IMR-90 (cell line): ENCODE measurements at regions not wholly inside any gene's neighbourhood (a gene's known extent, or its start where the extent isn't known, plus 50 kb on each side); places are given as distances from the start of the nearest gene placed in this dataset.

Experiments used
- ATAC-seq: fragments of 200-7000 bp; cut with Tn5 transposase; 2 replicates; pipeline ENCODE4 v1.9.1; 2020; ENCODE audit warnings: low read depth, mild to moderate bottlenecking, moderate library complexity
- BruUV-seq: library from RNA; stranded (reverse); fragments of 400-500 nt; replicated peaks from 2 replicates; lab custom pipeline; 2021; lab: Mats Ljungman, UMichigan
- CTCF ChIA-PET: fragments of 300-600 bp; formaldehyde crosslinking; extraction: SDS; loops from one replicate; lab custom pipeline; 2021; ENCODE audit warnings: antibody characterized with exemption; lab: Yijun Ruan, JAX
- POLR2A ChIA-PET: fragments of 300-600 bp; sonication (Branson Sonifier 250); formaldehyde crosslinking; loops from one replicate; lab custom pipeline; 2022; ENCODE audit warnings: antibody characterized with exemption; ENCODE audit not compliant: unreplicated experiment; lab: Charles Lee
- DNase-seq: peaks from one replicate; pipeline ENCODE4 v3.0.0; 2013
- H2AFZ ChIP-seq: replicated peaks from 2 replicates; pipeline ENCODE3; 2013; ENCODE audit warnings: low read length, mild to moderate bottlenecking; ENCODE audit not compliant: poor library complexity
- H2AK5ac ChIP-seq: 2 replicates; pipeline ENCODE4 v1.6.1; 2013; ENCODE audit warnings: low read depth, low read length, inconsistent platforms
- H2AK9ac ChIP-seq: replicated peaks from 2 replicates; pipeline ENCODE3; 2013; ENCODE audit warnings: mild to moderate bottlenecking, low read depth, low read length, moderate library complexity; ENCODE audit not compliant: poor library complexity
- H2BK120ac ChIP-seq: 2 replicates; pipeline ENCODE4 v1.6.1; 2013; ENCODE audit warnings: low read depth, low read length, inconsistent platforms
- H2BK15ac ChIP-seq: 3 replicates; pipeline ENCODE4 v1.6.1; 2013; ENCODE audit warnings: low read depth, low read length, inconsistent platforms
- H2BK20ac ChIP-seq: 2 replicates; pipeline ENCODE4 v1.6.1; 2013; ENCODE audit warnings: low read depth, mild to moderate bottlenecking, inconsistent platforms, low read length, moderate library complexity
- H2BK5ac ChIP-seq: 2 replicates; pipeline ENCODE4 v1.6.1; 2013; ENCODE audit warnings: mild to moderate bottlenecking, low read depth, low read length, inconsistent platforms; ENCODE audit not compliant: poor library complexity, severe bottlenecking
- H3K14ac ChIP-seq: replicated peaks from 2 replicates; pipeline ENCODE4 v1.6.1; 2013; ENCODE audit warnings: low read depth, low read length, inconsistent platforms
- H3K18ac ChIP-seq: 2 replicates; pipeline ENCODE4 v1.6.1; 2013; ENCODE audit warnings: low read depth, low read length, control low read depth
- H3K23ac ChIP-seq: 2 replicates; pipeline ENCODE4 v1.6.1; 2013; ENCODE audit warnings: low read depth, low read length, inconsistent platforms
- H3K27ac ChIP-seq: 2 replicates; pipeline ENCODE4 v1.5.1; 2013; ENCODE audit warnings: mild to moderate bottlenecking, control low read depth, low read length; ENCODE audit not compliant: insufficient read depth
- H3K27me3 ChIP-seq: 2 replicates; pipeline ENCODE4 v1.6.1; 2013; ENCODE audit warnings: low read length; ENCODE audit not compliant: control insufficient read depth, insufficient read depth
- H3K36me3 ChIP-seq: 2 replicates; pipeline ENCODE4 v1.6.1; 2013; ENCODE audit warnings: low read length, mixed read lengths; ENCODE audit not compliant: control insufficient read depth, insufficient read depth
- H3K4ac ChIP-seq: 2 replicates; pipeline ENCODE4 v1.6.1; 2013; ENCODE audit warnings: low read depth, low read length, inconsistent platforms
- H3K4me1 ChIP-seq: 2 replicates; pipeline ENCODE4 v1.6.1; 2013; ENCODE audit warnings: low read length, mixed read lengths; ENCODE audit not compliant: control insufficient read depth, insufficient read depth
- H3K4me2 ChIP-seq: 2 replicates; pipeline ENCODE4 v1.6.1; 2013; ENCODE audit warnings: low read depth, mild to moderate bottlenecking, control low read depth, low read length, moderate library complexity
- H3K4me3 ChIP-seq: 2 replicates; pipeline ENCODE4 v1.5.1; 2013; ENCODE audit warnings: low read depth, mild to moderate bottlenecking, control low read depth, low read length, moderate library complexity; ENCODE audit not compliant: insufficient read depth
- H3K56ac ChIP-seq: 2 replicates; pipeline ENCODE4 v1.6.1; 2013; ENCODE audit warnings: low read length, inconsistent platforms; ENCODE audit not compliant: insufficient read depth; ENCODE audit errors: extremely low read depth
- H3K79me1 ChIP-seq, 2 experiments: 2 replicates each; pipeline ENCODE4 v1.6.1; 2013; ENCODE audit warnings: low read length in 2 of 2, inconsistent platforms in 1 of 2, low read depth in 1 of 2
- H3K9ac ChIP-seq: 2 replicates; pipeline ENCODE4 v1.6.1; 2013; ENCODE audit warnings: low read depth, low read length, control low read depth
- H3K9me1 ChIP-seq: 2 replicates; pipeline ENCODE4 v1.6.1; 2013; ENCODE audit warnings: low read length, inconsistent platforms; ENCODE audit not compliant: insufficient read depth
- H3K9me3 ChIP-seq: 2 replicates; pipeline ENCODE4 v1.6.1; 2013; ENCODE audit warnings: low read length; ENCODE audit not compliant: control insufficient read depth, insufficient read depth
- H4K20me1 ChIP-seq: 2 replicates; pipeline ENCODE4 v1.6.1; 2013; ENCODE audit warnings: low read length, inconsistent platforms; ENCODE audit not compliant: insufficient read depth
- H4K5ac ChIP-seq: 2 replicates; pipeline ENCODE4 v1.6.1; 2013; ENCODE audit warnings: mild to moderate bottlenecking, low read depth, low read length, control low read depth
- H4K8ac ChIP-seq, 2 experiments: 2 replicates each; pipeline ENCODE4 v1.6.1; 2013; ENCODE audit warnings: low read depth in 2 of 2, low read length in 2 of 2, control low read depth in 1 of 2, inconsistent platforms in 1 of 2
- H4K91ac ChIP-seq: 2 replicates; pipeline ENCODE4 v1.6.1; 2013; ENCODE audit warnings: low read depth, low read length, inconsistent platforms; ENCODE audit not compliant: insufficient read depth
- BHLHE40 ChIP-seq: fragments of 150-350 bp; IDR thresholded peaks from 2 replicates; pipeline ENCODE4 v1.6.1; 2016; ENCODE audit warnings: mild to moderate bottlenecking, low read depth, low read length
- CEBPB ChIP-seq: IDR thresholded peaks from 2 replicates; pipeline ENCODE4 v1.6.1; 2012; ENCODE audit warnings: low read depth, low read length, improper control_type of control experiment
- MAFK ChIP-seq: IDR thresholded peaks from 2 replicates; pipeline ENCODE4 v1.6.1; 2012; ENCODE audit warnings: low read depth, low read length, improper control_type of control experiment
- MAZ ChIP-seq: IDR thresholded peaks from 2 replicates; pipeline ENCODE4 v1.6.1; 2012; ENCODE audit warnings: low read depth, mild to moderate bottlenecking, low read length, improper control_type of control experiment, moderate library complexity, borderline replicate concordance
- MXI1 ChIP-seq: IDR thresholded peaks from 2 replicates; pipeline ENCODE4 v1.6.1; 2012; ENCODE audit warnings: low read depth, mild to moderate bottlenecking, low read length, moderate library complexity, borderline replicate concordance
- NFE2L2 ChIP-seq: fragments of 150-350 bp; IDR thresholded peaks from 2 replicates; pipeline ENCODE4 v1.6.1; 2016; ENCODE audit warnings: low read depth, mild to moderate bottlenecking, low read length
- RCOR1 ChIP-seq: IDR thresholded peaks from 2 replicates; pipeline ENCODE4 v1.6.1; 2012; ENCODE audit warnings: mild to moderate bottlenecking, low read length, improper control_type of control experiment; ENCODE audit not compliant: insufficient replicate concordance
- RFX5 ChIP-seq: IDR thresholded peaks from 2 replicates; pipeline ENCODE4 v1.8.0; 2012; ENCODE audit warnings: low read depth, mild to moderate bottlenecking, low read length, moderate library complexity
- SMC3 ChIP-seq: fragments of 150-350 bp; IDR thresholded peaks from 2 replicates; pipeline ENCODE4 v1.6.1; 2016; ENCODE audit warnings: low read depth, mild to moderate bottlenecking, antibody characterized with exemption, low read length, moderate library complexity
- WGBS, 2 experiments: methylation state at CpG; one replicate each; pipeline versions ENCODE4 v1.1.5 to v1.1.7; 2013; ENCODE audit warnings: missing lambda C conversion rate in 2 of 2; ENCODE audit not compliant: insufficient read length in 1 of 2; ENCODE audit errors: extremely low coverage in 2 of 2; 5-methylcytosine and 5-hydroxymethylcytosine counted together
- dilution Hi-C: fragments of 300-500 bp; cut with HindIII; formaldehyde crosslinking; loops from one replicate; pipeline ENCODE4 v1.14.3; 2018; ENCODE audit warnings: low sequenced_read_pairs; ENCODE audit not compliant: unreplicated experiment
- in situ Hi-C: fragments of 300-500 bp; cut with MboI; formaldehyde crosslinking; loops from 3 replicates; pipeline ENCODE4 v1.14.3; 2019; ENCODE audit warnings: low sequenced_read_pairs, inconsistent platforms, mixed read lengths
- intact Hi-C: fragments of 100-400 bp; cut with micrococcal nuclease; formaldehyde crosslinking; loops from 2 replicates; pipeline ENCODE4 v1.10.0; 2022
- TF ChIP-seq, protein P1 (sequence below): conservative IDR thresholded peaks from 2 replicates; pipeline ENCODE4 v1.5.1; 2012; ENCODE audit warnings: mild to moderate bottlenecking, low read depth, low read length, improper control_type of control experiment
- TF ChIP-seq, protein P2 (sequence below): fragments of 150-350 bp; IDR thresholded peaks from 2 replicates; pipeline ENCODE4 v1.6.1; 2016; ENCODE audit warnings: low read depth, mild to moderate bottlenecking, low read length, moderate library complexity, borderline replicate concordance

DNA sequence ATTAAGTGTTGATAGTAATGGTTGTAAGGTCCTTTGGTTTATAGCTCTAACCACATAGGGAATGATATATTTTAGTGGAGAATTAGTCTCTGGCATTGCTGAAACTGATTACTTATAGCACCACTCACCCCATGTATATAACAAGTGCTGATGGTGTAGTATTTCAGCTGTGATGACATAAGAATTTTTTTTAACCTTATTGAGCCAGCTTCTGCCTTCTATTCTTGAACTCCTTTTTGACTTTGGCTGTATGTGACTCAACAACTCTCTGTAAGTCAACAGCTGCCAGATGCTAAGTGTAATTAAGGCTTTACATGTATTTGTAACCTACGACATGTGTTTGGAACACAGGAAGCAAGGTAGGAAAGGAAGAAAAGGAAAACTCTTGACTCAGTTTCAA is 929.6 kb upstream of the WWC1 start:
- Histone ChIP-seq H3K4me3 (no peak overlapping the region), H2BK120ac (no peak overlapping the region), H3K56ac (no peak overlapping the region), H3K14ac (no peak overlapping the region), H3K9me3 (0 out of 2 replicates have a peak, but pooled peaks cover 2% of the 10 kb centered on the region), H4K8ac (no peak overlapping the region), H3K9ac (no peak overlapping the region), H3K27me3 (no peaks in the 10 kb centered on the region), H2BK15ac (no peak overlapping the region), H2BK20ac (no peak overlapping the region), H3K4ac (no peak overlapping the region), H4K5ac (no peak overlapping the region), H3K36me3 (no peaks in the 10 kb centered on the region), H3K23ac (no peak overlapping the region), H2AFZ (no peak overlapping the region), H2BK5ac (no peak overlapping the region), H2AK9ac (no peak overlapping the region), H3K9me1 (no peaks in the 10 kb centered on the region), H3K4me1 (no peaks in the 10 kb centered on the region), H2AK5ac (no peak overlapping the region), H3K4me2 (no peak overlapping the region), H4K91ac (no peak overlapping the region), H3K79me1 (no peaks in the 10 kb centered on the region), H4K20me1 (no peaks in the 10 kb centered on the region), H3K18ac (no peak overlapping the region), H3K27ac (no peak overlapping the region)
- intact Hi-C loops = no loop called here
- TF ChIP-seq, protein P1, sequence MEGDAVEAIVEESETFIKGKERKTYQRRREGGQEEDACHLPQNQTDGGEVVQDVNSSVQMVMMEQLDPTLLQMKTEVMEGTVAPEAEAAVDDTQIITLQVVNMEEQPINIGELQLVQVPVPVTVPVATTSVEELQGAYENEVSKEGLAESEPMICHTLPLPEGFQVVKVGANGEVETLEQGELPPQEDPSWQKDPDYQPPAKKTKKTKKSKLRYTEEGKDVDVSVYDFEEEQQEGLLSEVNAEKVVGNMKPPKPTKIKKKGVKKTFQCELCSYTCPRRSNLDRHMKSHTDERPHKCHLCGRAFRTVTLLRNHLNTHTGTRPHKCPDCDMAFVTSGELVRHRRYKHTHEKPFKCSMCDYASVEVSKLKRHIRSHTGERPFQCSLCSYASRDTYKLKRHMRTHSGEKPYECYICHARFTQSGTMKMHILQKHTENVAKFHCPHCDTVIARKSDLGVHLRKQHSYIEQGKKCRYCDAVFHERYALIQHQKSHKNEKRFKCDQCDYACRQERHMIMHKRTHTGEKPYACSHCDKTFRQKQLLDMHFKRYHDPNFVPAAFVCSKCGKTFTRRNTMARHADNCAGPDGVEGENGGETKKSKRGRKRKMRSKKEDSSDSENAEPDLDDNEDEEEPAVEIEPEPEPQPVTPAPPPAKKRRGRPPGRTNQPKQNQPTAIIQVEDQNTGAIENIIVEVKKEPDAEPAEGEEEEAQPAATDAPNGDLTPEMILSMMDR = no peak
- no peak for TF ChIP-seq CEBPB
- no peak for TF ChIP-seq MAZ
- no peak for TF ChIP-seq MAFK
- TF ChIP-seq, protein P2, sequence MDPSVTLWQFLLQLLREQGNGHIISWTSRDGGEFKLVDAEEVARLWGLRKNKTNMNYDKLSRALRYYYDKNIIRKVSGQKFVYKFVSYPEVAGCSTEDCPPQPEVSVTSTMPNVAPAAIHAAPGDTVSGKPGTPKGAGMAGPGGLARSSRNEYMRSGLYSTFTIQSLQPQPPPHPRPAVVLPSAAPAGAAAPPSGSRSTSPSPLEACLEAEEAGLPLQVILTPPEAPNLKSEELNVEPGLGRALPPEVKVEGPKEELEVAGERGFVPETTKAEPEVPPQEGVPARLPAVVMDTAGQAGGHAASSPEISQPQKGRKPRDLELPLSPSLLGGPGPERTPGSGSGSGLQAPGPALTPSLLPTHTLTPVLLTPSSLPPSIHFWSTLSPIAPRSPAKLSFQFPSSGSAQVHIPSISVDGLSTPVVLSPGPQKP = no peak
- no peak for TF ChIP-seq RFX5
- TF ChIP-seq BHLHE40 = no peak
- no peak for TF ChIP-seq SMC3
- TF ChIP-seq NFE2L2 = no peak
- TF ChIP-seq MXI1 = no peak
- TF ChIP-seq RCOR1 = no peak
- ATAC-seq = no peak
- dilution Hi-C loops = no loop called here
- POLR2A ChIA-PET = no interaction called here
- WGBS, 2 experiments = no CpG with 5 or more reads among the region's 1 CpG
- in situ Hi-C loops = no loop called here
- CTCF ChIA-PET = interaction anchor here (0.5 kb wide), 1 partner anchor 40 kb away, joined by 5 read pairs; no protein-coding TSS in a partner anchor
- BruUV-seq = no TSS peak
- no peak for DNase-seq
